ENCODE measurements at regions not wholly inside any gene's neighbourhood (a gene's known extent, or its start where the extent isn't known, plus 50 kb on each side); places are given as distances from the start of the nearest gene placed in this dataset.

DNA sequence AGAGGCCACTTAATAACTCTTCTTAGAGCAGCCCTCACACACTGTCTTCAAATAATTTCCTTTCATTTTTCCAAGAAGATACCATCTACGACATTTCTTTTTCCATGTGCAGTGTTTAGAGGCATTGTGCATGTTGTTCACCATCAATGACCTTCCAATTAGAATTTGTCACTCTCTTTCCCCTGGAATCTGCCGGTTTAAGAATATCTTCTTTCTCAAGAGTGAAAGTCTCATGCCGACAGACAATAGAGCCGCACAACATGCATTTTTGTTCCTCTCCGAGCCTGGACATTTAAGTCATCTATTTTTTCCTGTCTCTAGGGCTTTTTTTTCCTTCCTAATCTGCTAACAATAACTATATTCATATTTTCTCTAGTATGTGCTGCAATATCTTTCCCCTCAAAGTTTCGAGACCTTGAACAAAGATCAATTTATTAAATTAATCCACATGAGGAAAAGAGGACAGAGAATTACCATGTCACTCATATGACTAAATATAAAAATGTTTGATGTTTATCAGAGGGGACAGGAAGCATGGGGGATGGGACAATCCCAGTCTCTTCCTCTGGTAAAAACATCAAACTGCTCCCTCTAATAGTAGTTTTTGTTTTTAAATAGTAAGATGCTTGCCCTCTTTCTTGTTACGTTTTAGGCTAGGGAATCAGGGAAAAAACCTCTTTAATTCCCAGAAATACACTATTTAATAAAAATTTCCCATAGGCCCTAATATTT, 893.4 kb downstream of the C6orf118 start:
- Mint-ChIP-seq H3K4me1 (ENCODE audit: unreplicated experiment) (peaks cover 8% of the 10 kb centered on the region), H3K27me3 (ENCODE audit: unreplicated experiment) (no peaks in the 10 kb centered on the region)

DNA sequence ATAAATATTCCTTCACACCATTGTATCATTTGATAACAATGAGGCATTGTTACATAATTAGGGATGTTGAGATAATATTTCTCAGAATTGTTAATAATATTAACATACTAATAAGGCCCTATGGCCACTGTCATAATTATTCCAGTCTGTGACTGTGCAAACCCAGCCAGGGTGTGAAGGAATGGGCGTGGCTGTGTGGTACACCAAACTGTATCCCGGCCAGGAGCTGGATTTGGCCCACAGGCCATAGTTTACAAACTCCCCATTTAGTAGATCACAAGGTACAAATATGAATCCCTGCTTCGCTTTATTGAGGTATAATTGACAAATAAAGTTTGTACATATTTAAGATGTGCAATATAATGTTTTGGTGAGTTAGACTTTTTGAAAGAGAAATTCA, 894.7 kb downstream of the C6orf118 start:
- no peaks in the 10 kb centered on the region for H3K27me3 Mint-ChIP-seq (ENCODE audit: unreplicated experiment)
- H3K36me3 Mint-ChIP-seq (ENCODE audit: unreplicated experiment), result no peaks in the 10 kb centered on the region
- no peaks in the 10 kb centered on the region for H3K9me3 Mint-ChIP-seq (ENCODE audit: unreplicated experiment)
- TF ChIP-seq, protein P1, sequence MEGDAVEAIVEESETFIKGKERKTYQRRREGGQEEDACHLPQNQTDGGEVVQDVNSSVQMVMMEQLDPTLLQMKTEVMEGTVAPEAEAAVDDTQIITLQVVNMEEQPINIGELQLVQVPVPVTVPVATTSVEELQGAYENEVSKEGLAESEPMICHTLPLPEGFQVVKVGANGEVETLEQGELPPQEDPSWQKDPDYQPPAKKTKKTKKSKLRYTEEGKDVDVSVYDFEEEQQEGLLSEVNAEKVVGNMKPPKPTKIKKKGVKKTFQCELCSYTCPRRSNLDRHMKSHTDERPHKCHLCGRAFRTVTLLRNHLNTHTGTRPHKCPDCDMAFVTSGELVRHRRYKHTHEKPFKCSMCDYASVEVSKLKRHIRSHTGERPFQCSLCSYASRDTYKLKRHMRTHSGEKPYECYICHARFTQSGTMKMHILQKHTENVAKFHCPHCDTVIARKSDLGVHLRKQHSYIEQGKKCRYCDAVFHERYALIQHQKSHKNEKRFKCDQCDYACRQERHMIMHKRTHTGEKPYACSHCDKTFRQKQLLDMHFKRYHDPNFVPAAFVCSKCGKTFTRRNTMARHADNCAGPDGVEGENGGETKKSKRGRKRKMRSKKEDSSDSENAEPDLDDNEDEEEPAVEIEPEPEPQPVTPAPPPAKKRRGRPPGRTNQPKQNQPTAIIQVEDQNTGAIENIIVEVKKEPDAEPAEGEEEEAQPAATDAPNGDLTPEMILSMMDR (IDR thresholded peaks at IDR 0.05), result no peak
- DNase-seq (ENCODE audit: extremely low spot score, unreplicated experiment), result no peak
- H3K4me1 Mint-ChIP-seq (ENCODE audit: unreplicated experiment), result peaks cover 8% of the 10 kb centered on the region
- no peak overlapping the region for H3K4me3 Mint-ChIP-seq (ENCODE audit: unreplicated experiment)
- no peak overlapping the region for H3K27ac Mint-ChIP-seq (ENCODE audit: unreplicated experiment)

More for the DNA sequence above, 893.4 kb downstream of the C6orf118 start:
- Mint-ChIP-seq H3K27ac (ENCODE audit: unreplicated experiment) (no peak overlapping the region), H3K4me3 (ENCODE audit: unreplicated experiment) (peak overlapping the region; percentile 41), H3K9me3 (ENCODE audit: unreplicated experiment) (no peaks in the 10 kb centered on the region), H3K36me3 (ENCODE audit: unreplicated experiment) (no peaks in the 10 kb centered on the region)
- TF ChIP-seq, protein P1 (IDR thresholded peaks at IDR 0.05), result no peak
- DNase-seq (ENCODE audit: extremely low spot score, unreplicated experiment), result no peak

DNA sequence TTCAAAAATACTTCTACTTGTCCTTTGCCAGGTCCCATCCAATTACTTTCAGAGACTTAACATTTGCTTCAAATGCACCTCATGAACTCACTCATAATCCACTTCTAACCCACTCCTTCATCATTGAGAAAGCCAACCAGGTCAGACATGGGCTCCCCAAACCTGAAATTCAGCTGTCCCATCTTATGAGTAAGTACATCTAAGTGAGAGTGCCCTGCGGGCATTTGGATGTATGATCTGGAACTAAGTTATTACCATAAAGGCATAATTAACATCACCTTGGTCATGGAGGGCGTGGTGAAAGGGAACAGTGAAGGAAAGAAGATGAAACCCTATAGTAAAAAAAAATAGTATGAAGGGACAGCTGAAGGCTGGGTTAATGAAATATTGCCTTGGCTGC, 896.8 kb downstream of the C6orf118 start:
- no peak for DNase-seq (ENCODE audit: extremely low spot score, unreplicated experiment)
- TF ChIP-seq, protein P1 (IDR thresholded peaks at IDR 0.05), result no peak
- Mint-ChIP-seq H3K4me1 (ENCODE audit: unreplicated experiment) (peaks cover 8% of the 10 kb centered on the region), H3K36me3 (ENCODE audit: unreplicated experiment) (no peaks in the 10 kb centered on the region), H3K9me3 (ENCODE audit: unreplicated experiment) (no peaks in the 10 kb centered on the region), H3K27me3 (ENCODE audit: unreplicated experiment) (no peaks in the 10 kb centered on the region), H3K4me3 (ENCODE audit: unreplicated experiment) (no peak overlapping the region), H3K27ac (ENCODE audit: unreplicated experiment) (no peak overlapping the region)

DNA sequence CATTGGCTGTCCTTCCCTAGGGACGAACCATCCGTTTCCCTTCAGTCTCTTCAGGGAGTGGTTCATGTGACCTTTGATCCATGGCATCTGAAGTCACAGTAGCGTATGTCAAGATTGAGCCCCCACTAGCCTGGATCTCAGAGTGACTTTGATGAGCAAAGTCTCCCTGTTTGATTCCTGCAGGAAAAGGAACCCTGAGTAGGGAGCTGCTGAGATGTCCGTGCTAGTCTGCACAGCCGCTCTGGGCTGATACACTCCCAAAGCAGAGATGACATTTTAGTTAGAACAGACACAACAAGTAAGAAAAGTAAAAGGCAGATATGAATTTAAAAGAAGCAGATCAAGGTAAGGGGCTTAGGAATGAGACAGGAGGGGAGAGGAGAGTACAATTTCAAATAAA, 899.4 kb downstream of the C6orf118 start:
- H3K9me3 Mint-ChIP-seq (ENCODE audit: unreplicated experiment), result peaks cover 9% of the 10 kb centered on the region
- peaks cover 2% of the 10 kb centered on the region for H3K27me3 Mint-ChIP-seq (ENCODE audit: unreplicated experiment)
- DNase-seq (ENCODE audit: extremely low spot score, unreplicated experiment), result no peak
- no peak overlapping the region for H3K27ac Mint-ChIP-seq (ENCODE audit: unreplicated experiment)
- no peaks in the 10 kb centered on the region for H3K4me1 Mint-ChIP-seq (ENCODE audit: unreplicated experiment)
- TF ChIP-seq, protein P1 (IDR thresholded peaks at IDR 0.05), result no peak
- no peaks in the 10 kb centered on the region for H3K36me3 Mint-ChIP-seq (ENCODE audit: unreplicated experiment)
- H3K4me3 Mint-ChIP-seq (ENCODE audit: unreplicated experiment), result no peak overlapping the region

DNA sequence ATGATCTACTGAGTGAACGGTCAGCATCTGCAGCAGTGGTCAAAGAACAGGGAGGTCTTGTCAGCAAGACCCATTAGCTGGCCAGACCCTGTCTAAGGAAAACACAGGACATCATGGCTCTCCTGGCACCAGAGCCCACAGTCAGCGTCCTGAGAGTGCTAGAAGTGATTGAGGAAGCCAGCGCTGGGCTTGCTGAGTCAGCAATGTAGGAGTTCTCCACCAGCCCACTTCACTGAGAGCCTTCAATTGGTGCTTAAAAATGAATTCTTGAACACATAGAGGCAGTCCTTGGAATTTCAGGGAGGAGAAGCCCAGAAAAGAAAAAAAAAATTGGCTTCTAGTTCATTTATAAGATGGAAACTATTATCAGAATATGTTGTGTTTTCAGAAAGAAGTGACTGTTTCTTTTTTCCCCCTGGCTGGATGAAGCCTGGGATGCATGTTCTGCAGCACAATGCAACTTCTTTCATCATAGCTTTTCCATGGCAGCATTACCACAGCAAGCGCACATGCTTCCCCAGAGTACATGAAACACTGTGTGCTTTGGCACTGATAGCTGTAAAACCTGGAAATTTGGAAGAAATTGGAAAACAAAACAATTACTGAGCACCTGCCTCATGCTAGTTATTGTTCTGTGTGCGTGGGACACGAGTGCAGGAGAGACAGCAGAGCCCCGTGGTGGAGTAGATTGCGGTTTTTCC, 899.9 kb downstream of the C6orf118 start:
- Mint-ChIP-seq H3K27me3 (ENCODE audit: unreplicated experiment) (peaks cover 2% of the 10 kb centered on the region), H3K27ac (ENCODE audit: unreplicated experiment) (no peak overlapping the region), H3K4me1 (ENCODE audit: unreplicated experiment) (no peaks in the 10 kb centered on the region), H3K4me3 (ENCODE audit: unreplicated experiment) (no peak overlapping the region), H3K36me3 (ENCODE audit: unreplicated experiment) (no peaks in the 10 kb centered on the region), H3K9me3 (ENCODE audit: unreplicated experiment) (peaks cover 10% of the 10 kb centered on the region)
- TF ChIP-seq, protein P1 (IDR thresholded peaks at IDR 0.05), result no peak
- DNase-seq (ENCODE audit: extremely low spot score, unreplicated experiment), result no peak
